Neural cell (in vitro differentiated cells): ENCODE measurements at regions not wholly inside any gene's neighbourhood (a gene's known extent, or its start where the extent isn't known, plus 50 kb on each side); places are given as distances from the start of the nearest gene placed in this dataset.
"Not testable (repeated sequence)": the region's sequence is repeated elsewhere in the genome, so short reads cannot be mapped to it uniquely, and the experiment has no call there.

Source experiments
- H2AFZ ChIP-seq: fragments of 200-600, 300-800 bp; sonication (generic), shearing (Covaris generic); 2 replicates; pipeline ENCODE4 v1.6.0; 2014; ENCODE audit warnings: low read depth, mild to moderate bottlenecking, antibody characterized with exemption, low read length, moderate library complexity
- H3F3A ChIP-seq: fragments of 200-600 bp; shearing (Covaris generic); 2 replicates; pipeline ENCODE4 v1.6.1; 2016; ENCODE audit warnings: mild to moderate bottlenecking, moderate library complexity, mixed read lengths, antibody characterized with exemption, low read length; ENCODE audit not compliant: insufficient read depth, poor library complexity, severe bottlenecking
- H3K27ac ChIP-seq: fragments of 200-600, 300-800 bp; sonication (generic), shearing (Covaris generic); 2 replicates; pipeline ENCODE4 v1.5.1; 2014; ENCODE audit warnings: mild to moderate bottlenecking, low read length, moderate library complexity
- H3K27me3 ChIP-seq: fragments of 300-800, 200-600 bp; sonication (generic), shearing (Covaris generic); 2 replicates; pipeline ENCODE4 v1.6.0; 2014; ENCODE audit warnings: mild to moderate bottlenecking, low read depth, low read length, moderate library complexity; ENCODE audit not compliant: insufficient read depth
- H3K36me3 ChIP-seq: fragments of 300-800, 200-600 bp; sonication (generic), shearing (Covaris generic); 2 replicates; pipeline ENCODE4 v1.5.1; 2014; ENCODE audit warnings: mild to moderate bottlenecking, antibody characterized with exemption, low read length, moderate library complexity; ENCODE audit not compliant: insufficient read depth
- H3K4me2 ChIP-seq: fragments of 300-800, 200-600 bp; sonication (generic), shearing (Covaris generic); 2 replicates; pipeline ENCODE4 v1.6.0; 2014; ENCODE audit warnings: mild to moderate bottlenecking, low read length
- H3K4me3 ChIP-seq: fragments of 300-800, 200-600 bp; sonication (generic), shearing (Covaris generic); 2 replicates; pipeline ENCODE4 v1.5.1; 2014; ENCODE audit warnings: mild to moderate bottlenecking, low read length, moderate library complexity
- H3K79me2 ChIP-seq: fragments of 200-600 bp; shearing (Covaris generic); replicated peaks from 2 replicates; pipeline ENCODE4 v1.6.0; 2014; ENCODE audit warnings: mild to moderate bottlenecking, low read length, moderate library complexity; ENCODE audit not compliant: insufficient read depth
- H3K9ac ChIP-seq: fragments of 300-800, 200-600 bp; sonication (generic), shearing (Covaris generic); 2 replicates; pipeline ENCODE4 v1.6.1; 2016; ENCODE audit warnings: mild to moderate bottlenecking, low read length, mixed read lengths
- H3K9me2 ChIP-seq: fragments of 200-600 bp; shearing (Covaris generic); 2 replicates; pipeline ENCODE4 v1.6.1; 2016; ENCODE audit warnings: mild to moderate bottlenecking, low read length, mixed read lengths; ENCODE audit not compliant: insufficient read depth
- H3K9me3 ChIP-seq: fragments of 200-600, 300-800 bp; sonication (generic), shearing (Covaris generic); 2 replicates; pipeline ENCODE4 v1.6.1; 2016; ENCODE audit warnings: mild to moderate bottlenecking, mixed run types, low read length, moderate library complexity, mixed read lengths
- H4K20me1 ChIP-seq: fragments of 200-600 bp; shearing (Covaris generic); 2 replicates; pipeline ENCODE4 v1.6.1; 2016; ENCODE audit warnings: mild to moderate bottlenecking, mixed run types; ENCODE audit not compliant: insufficient read depth
- CTCF ChIP-seq: fragments of 450-650 bp; IDR thresholded peaks from 2 replicates; pipeline ENCODE4 v1.5.1; 2014; ENCODE audit warnings: antibody characterized with exemption, mild to moderate bottlenecking, moderate library complexity; ENCODE audit not compliant: poor library complexity, severe bottlenecking
- EP300 ChIP-seq: fragments of 450-650 bp; conservative IDR thresholded peaks from 2 replicates; pipeline ENCODE4 v1.6.1; 2014; ENCODE audit warnings: antibody characterized with exemption, mild to moderate bottlenecking, moderate library complexity; ENCODE audit not compliant: poor library complexity, severe bottlenecking
- EZH2 ChIP-seq: fragments of 200-600, 300-800 bp; shearing (Covaris generic), sonication (generic); IDR thresholded peaks from 2 replicates; pipeline ENCODE4 v1.6.1; 2014; ENCODE audit warnings: antibody characterized with exemption, low read length, borderline replicate concordance, mild to moderate bottlenecking; ENCODE audit not compliant: insufficient read depth, poor library complexity, severe bottlenecking
- MXI1 ChIP-seq: fragments of 450-650 bp; conservative IDR thresholded peaks from 2 replicates; pipeline ENCODE4 v1.6.1; 2014; ENCODE audit warnings: antibody characterized with exemption, mild to moderate bottlenecking; ENCODE audit not compliant: poor library complexity, severe bottlenecking
- POLR2AphosphoS5 ChIP-seq: IDR thresholded peaks from 2 replicates; pipeline ENCODE4 v1.6.1; 2012
- RAD21 ChIP-seq: fragments of 450-650 bp; conservative IDR thresholded peaks from 2 replicates; pipeline ENCODE4 v1.6.1; 2014; ENCODE audit warnings: antibody characterized with exemption, mild to moderate bottlenecking, moderate library complexity
- REST ChIP-seq: IDR thresholded peaks from 2 replicates; pipeline ENCODE4 v1.6.1; 2012; ENCODE audit warnings: borderline replicate concordance
- SMC3 ChIP-seq: fragments of 450-650 bp; conservative IDR thresholded peaks from 2 replicates; pipeline ENCODE4 v1.6.1; 2014; ENCODE audit warnings: antibody characterized with exemption, mild to moderate bottlenecking, moderate library complexity; ENCODE audit not compliant: poor library complexity
- TAF1 ChIP-seq: IDR thresholded peaks from 2 replicates; pipeline ENCODE4 v1.6.1; 2012; ENCODE audit warnings: low read depth

GRCh38 chr1:99374109-99374508, 109.8 kb downstream of the PLPPR4 start:
- Histone ChIP-seq H3F3A (no peaks in the 10 kb centered on the region), H3K9ac (no peak overlapping the region), H3K36me3 (no peaks in the 10 kb centered on the region), H3K27me3 (no peaks in the 10 kb centered on the region), H3K4me3 (no peak overlapping the region), H3K27ac (no peak overlapping the region), H3K4me2 (no peak overlapping the region), H3K9me3 (no peaks in the 10 kb centered on the region), H3K79me2 (no peaks in the 10 kb centered on the region), H4K20me1 (no peaks in the 10 kb centered on the region), H3K9me2 (no peaks in the 10 kb centered on the region), H2AFZ (no peak overlapping the region)
- no peak for TF ChIP-seq CTCF
- TF ChIP-seq SMC3, result no peak
- no peak for TF ChIP-seq TAF1
- TF ChIP-seq MXI1, result no peak
- TF ChIP-seq POLR2AphosphoS5, result no peak
- TF ChIP-seq RAD21, result no peak
- TF ChIP-seq EZH2, result no peak
- TF ChIP-seq EP300, result no peak
- TF ChIP-seq REST, result no peak

GRCh38 chr1:99374693-99375092, 110.4 kb downstream of the PLPPR4 start:
- not testable (repeated sequence) for H3K27me3 ChIP-seq, H3F3A ChIP-seq, H3K36me3 ChIP-seq, H3K4me3 ChIP-seq, H3K27ac ChIP-seq, H2AFZ ChIP-seq, H3K9ac ChIP-seq, H3K9me2 ChIP-seq, H3K79me2 ChIP-seq, H3K9me3 ChIP-seq, H3K4me2 ChIP-seq, H4K20me1 ChIP-seq

- H3K79me2 ChIP-seq, result no peaks in the 10 kb centered on the region
- TF ChIP-seq REST (no peak), TAF1 (no peak), CTCF (no peak), EP300 (no peak), MXI1 (no peak), POLR2AphosphoS5 (no peak), RAD21 (no peak), EZH2 (no peak), SMC3 (no peak)
- no peaks in the 10 kb centered on the region for H3K27me3 ChIP-seq
- H3K4me3 ChIP-seq, result no peak overlapping the region
- no peak overlapping the region for H3K4me2 ChIP-seq
- H3K9ac ChIP-seq, result no peak overlapping the region
- H3K9me2 ChIP-seq, result no peaks in the 10 kb centered on the region
- no peak overlapping the region for H3K27ac ChIP-seq
- no peaks in the 10 kb centered on the region for H4K20me1 ChIP-seq
- no peak overlapping the region for H2AFZ ChIP-seq
- H3F3A ChIP-seq, result no peaks in the 10 kb centered on the region
- no peaks in the 10 kb centered on the region for H3K9me3 ChIP-seq
- no peaks in the 10 kb centered on the region for H3K36me3 ChIP-seq
Measured at GRCh38 chr1:99384021-99384420, 119.7 kb downstream of the PLPPR4 start.
